ENCODE measurements at regions not wholly inside any gene's neighbourhood (a gene's known extent, or its start where the extent isn't known, plus 50 kb on each side); places are given as distances from the start of the nearest gene placed in this dataset.

DNA sequence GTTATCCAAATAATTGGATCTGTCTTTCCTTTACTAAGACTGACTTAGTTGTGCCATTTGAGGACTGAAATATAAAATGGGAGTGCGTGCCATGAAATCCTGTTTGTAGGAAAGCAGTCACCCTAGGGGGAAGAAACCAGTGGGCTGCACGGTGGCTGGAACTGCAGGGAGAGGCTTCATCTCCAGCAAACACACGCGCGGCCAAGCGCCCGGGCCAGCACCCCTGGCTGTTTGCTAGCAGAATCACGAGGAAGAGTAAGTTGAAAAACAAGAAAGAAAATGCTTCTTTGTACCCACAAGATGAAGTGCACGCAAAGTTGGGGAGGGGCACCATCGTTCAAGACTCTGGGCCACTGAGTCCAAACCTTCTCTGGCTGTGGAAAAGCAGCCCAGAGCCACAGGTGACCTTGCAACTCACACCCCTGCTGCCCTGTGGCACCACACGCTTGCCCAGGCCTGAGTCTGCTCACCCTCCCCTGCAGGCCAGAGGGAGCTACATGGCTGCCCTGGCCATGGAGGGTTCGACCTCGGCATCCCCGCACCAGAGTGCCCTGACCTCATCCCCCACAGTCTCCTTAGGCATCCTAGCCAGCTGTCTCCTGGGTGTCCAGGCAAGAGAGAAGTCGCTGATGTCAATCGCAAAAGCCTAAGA lies 55.2 kb downstream of the IRX2 start:
- Histone ChIP-seq H3K9me3 (no peaks in the 10 kb centered on the region), H3K36me3 (ENCODE audit: insufficient read depth in 1 of 2, low read depth in 1 of 2) (no peaks in the 10 kb centered on the region), H3K27me3 (ENCODE audit: insufficient read depth in 3 of 3, low read length in 2 of 3) (peaks cover 0 to 3% (median 0%) of the 10 kb centered on the region in 3 donors), H3K4me3 (no peak overlapping the region), H3K27ac (no peak overlapping the region), H3K4me1 (no peaks in the 10 kb centered on the region)
- intact Hi-C loops (cut with DNase I) = no loop called here
- TF ChIP-seq, protein P1, sequence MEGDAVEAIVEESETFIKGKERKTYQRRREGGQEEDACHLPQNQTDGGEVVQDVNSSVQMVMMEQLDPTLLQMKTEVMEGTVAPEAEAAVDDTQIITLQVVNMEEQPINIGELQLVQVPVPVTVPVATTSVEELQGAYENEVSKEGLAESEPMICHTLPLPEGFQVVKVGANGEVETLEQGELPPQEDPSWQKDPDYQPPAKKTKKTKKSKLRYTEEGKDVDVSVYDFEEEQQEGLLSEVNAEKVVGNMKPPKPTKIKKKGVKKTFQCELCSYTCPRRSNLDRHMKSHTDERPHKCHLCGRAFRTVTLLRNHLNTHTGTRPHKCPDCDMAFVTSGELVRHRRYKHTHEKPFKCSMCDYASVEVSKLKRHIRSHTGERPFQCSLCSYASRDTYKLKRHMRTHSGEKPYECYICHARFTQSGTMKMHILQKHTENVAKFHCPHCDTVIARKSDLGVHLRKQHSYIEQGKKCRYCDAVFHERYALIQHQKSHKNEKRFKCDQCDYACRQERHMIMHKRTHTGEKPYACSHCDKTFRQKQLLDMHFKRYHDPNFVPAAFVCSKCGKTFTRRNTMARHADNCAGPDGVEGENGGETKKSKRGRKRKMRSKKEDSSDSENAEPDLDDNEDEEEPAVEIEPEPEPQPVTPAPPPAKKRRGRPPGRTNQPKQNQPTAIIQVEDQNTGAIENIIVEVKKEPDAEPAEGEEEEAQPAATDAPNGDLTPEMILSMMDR (IDR thresholded peaks at IDR 0.05) = no peak
- ATAC-seq (no peak), DNase-seq (no peak)
- WGBS, 3 donors = 86 to 90% (median 88%) methylated on average over 16 of the region's 16 CpGs

DNA sequence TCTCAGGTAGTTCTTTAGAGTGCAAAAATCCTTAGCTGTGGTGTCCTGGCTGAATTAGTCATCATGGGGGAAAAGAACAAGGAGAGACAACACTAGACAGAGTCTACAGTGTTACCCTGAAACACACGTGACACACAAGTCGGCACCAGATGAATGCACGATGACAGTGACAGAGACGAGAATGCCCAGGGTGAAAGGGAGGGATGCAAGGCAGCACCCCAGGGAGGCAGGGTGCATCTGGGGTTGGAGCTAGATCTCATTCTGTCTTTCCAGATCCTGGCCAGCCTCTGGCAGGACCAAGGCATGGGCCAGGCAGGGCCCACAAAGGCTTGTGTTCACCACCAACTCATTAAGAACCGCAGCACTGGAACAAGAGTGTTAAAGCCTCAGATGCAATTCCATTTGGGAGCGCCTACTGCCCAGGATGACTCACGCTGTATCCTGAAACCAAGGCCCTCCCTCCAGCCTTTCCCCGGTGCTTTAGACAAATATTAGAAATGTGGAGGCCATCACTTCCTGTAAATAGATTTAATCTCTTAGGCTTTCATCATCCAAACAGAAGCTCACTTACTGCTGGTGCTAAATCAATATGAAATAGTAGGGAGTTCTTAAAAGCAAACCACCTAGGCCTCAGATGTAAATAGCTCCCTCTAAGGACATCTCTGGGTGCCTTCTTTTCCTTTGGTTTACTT lies 56.1 kb downstream of the IRX2 start:
- no peaks in the 10 kb centered on the region for H3K9me3 ChIP-seq
- no peak overlapping the region for H3K4me3 ChIP-seq
- intact Hi-C loops (cut with DNase I) = no loop called here
- H3K27ac ChIP-seq = no peak overlapping the region
- ATAC-seq (no peak), DNase-seq (no peak)
- TF ChIP-seq, protein P1 (IDR thresholded peaks at IDR 0.05) = no peak
- no peaks in the 10 kb centered on the region for H3K4me1 ChIP-seq
- H3K27me3 ChIP-seq (ENCODE audit: insufficient read depth in 3 of 3, low read length in 2 of 3) = peaks cover 0 to 3% (median 0%) of the 10 kb centered on the region in 3 donors
- H3K36me3 ChIP-seq (ENCODE audit: insufficient read depth in 1 of 2, low read depth in 1 of 2) = no peaks in the 10 kb centered on the region
- 77 to 86% (median 85%) methylated on average over 8 of the region's 8 CpGs for WGBS, 3 donors

DNA sequence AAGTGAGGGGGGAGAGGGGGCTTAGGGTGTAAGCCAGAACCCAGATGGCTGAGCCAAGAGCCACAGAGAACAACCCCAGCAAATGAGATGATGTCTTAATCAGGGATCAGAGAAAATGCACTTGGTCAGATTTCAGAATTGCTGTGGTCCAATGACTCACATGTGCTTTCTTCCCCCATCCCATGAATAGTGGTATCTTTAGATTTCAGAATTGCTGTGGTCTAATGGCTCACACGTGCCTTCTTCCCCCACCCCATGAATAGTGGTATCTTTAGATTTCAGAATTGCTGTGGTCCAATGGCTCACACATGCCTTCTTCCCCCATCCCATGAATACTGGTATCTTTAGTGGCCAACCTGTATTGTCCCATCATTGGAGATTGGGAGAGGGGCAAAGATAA lies 59.9 kb downstream of the IRX2 start:
- no peaks in the 10 kb centered on the region for H3K9me3 ChIP-seq
- intact Hi-C loops (cut with DNase I) = no loop called here
- no peaks in the 10 kb centered on the region for H3K4me1 ChIP-seq
- DNase-seq (no peak), ATAC-seq (no peak)
- no peak overlapping the region for H3K27ac ChIP-seq
- no peaks in the 10 kb centered on the region for H3K36me3 ChIP-seq (ENCODE audit: insufficient read depth in 1 of 2, low read depth in 1 of 2)
- WGBS, 3 donors = 47 to 66% (median 50%) methylated on average over 1 of the region's 1 CpG
- H3K27me3 ChIP-seq (ENCODE audit: insufficient read depth in 3 of 3, low read length in 2 of 3) = peaks cover 0 to 1% (median 0%) of the 10 kb centered on the region in 3 donors
- TF ChIP-seq, protein P1 (IDR thresholded peaks at IDR 0.05) = no peak
- H3K4me3 ChIP-seq = no peak overlapping the region

DNA sequence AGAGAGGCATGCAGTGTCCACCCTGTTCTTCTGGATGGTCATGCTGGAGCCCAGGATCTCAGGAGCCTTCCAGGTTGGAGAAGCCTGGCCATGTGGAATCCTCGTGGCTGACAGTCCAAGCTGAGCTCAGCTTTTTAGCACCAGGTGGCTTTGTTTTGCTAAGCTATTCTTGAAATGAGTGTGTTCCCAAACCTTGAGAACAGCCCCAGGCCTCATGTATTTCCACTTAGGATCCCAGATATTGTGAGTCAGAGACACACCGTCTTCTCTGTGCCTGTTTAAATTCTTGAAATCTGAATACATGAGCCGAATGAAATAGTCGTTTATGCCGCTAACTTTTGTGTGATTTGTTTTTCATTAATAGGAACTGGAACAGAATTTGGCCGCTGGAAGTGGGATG lies 61.2 kb downstream of the IRX2 start:
- DNase-seq = no peak
- no peak for ATAC-seq
- 68 to 84% (median 77%) methylated on average over 6 of the region's 6 CpGs for WGBS, 3 donors
- no peak overlapping the region for H3K4me3 ChIP-seq
- TF ChIP-seq, protein P1 (IDR thresholded peaks at IDR 0.05) = no peak
- peaks cover 0 to 1% (median 0%) of the 10 kb centered on the region in 3 donors for H3K27me3 ChIP-seq (ENCODE audit: insufficient read depth in 3 of 3, low read length in 2 of 3)
- intact Hi-C loops (cut with DNase I) = no loop called here
- H3K27ac ChIP-seq = no peak overlapping the region
- no peaks in the 10 kb centered on the region for H3K4me1 ChIP-seq
- H3K9me3 ChIP-seq = no peaks in the 10 kb centered on the region
- H3K36me3 ChIP-seq (ENCODE audit: insufficient read depth in 1 of 2, low read depth in 1 of 2) = no peaks in the 10 kb centered on the region
